CD4-positive, alpha-beta T cell treated with Interleukin-17A for 1 hour (primary cell): ENCODE measurements at regions not wholly inside any gene's neighbourhood (a gene's known extent, or its start where the extent isn't known, plus 50 kb on each side); places are given as distances from the start of the nearest gene placed in this dataset.
"Not testable (repeated sequence)": the region's sequence is repeated elsewhere in the genome, so short reads cannot be mapped to it uniquely, and the experiment has no call there.

ENCODE experiments used
- DNase-seq: peaks from one replicate; pipeline ENCODE4 v3.0.0-alpha.2; 2020

DNA sequence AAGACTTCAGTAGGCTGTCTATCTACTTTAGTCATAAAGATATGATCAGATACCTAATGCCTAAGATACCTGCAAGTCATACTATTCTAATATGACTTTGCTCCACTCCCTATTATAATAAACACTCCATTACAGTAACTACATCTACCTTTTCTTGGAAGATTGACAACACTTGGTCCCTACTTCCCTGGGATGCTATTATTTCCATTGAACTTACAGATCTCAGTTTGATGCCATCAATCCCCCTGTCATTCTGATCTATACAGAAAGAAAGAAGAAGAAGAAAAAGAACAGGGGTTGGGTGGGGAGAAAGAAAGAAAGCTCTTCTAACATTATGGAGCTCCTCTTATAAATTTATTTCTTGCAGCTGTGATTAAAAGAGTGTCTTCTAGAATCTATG lies 889.1 kb upstream of the NRXN1 start:
- DNase-seq, result no peak

- no peak for DNase-seq
Measured at GRCh38 chr2:51920509-51920908, 888.6 kb upstream of the NRXN1 start.

GRCh38 chr2:51919395-51919794 lies 887.5 kb upstream of the NRXN1 start:
- no peak for DNase-seq

GRCh38 chr2:51918113-51918512 lies 886.2 kb upstream of the NRXN1 start:
- DNase-seq, result no peak

- no peak for DNase-seq
Measured at GRCh38 chr2:51903728-51904127, 871.8 kb upstream of the NRXN1 start.

DNA sequence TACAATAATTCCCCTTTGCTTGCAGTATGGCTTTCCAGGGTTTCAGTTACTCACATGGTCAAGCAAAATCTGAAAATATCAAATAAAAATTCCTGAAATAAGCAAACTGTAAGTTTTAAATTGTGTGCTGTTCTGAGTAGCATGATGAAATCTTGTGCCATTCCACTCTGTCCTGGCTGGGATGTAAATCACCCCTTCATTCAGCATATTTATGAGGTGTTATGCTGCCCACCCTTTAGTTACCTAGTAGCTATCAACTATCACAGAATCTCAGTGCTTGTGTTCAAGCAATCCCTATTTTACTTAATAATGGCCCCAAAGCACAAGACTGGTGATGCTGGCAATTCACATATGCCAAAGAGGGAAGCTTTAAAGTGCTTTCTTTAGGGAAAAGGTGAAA lies 867.7 kb upstream of the NRXN1 start:
- DNase-seq, result no peak

GRCh38 chr2:51894584-51894983 lies 862.7 kb upstream of the NRXN1 start:
- DNase-seq, result not testable (repeated sequence)

- DNase-seq, result no peak
Measured at GRCh38 chr2:51888120-51888519, 856.2 kb upstream of the NRXN1 start.

DNA sequence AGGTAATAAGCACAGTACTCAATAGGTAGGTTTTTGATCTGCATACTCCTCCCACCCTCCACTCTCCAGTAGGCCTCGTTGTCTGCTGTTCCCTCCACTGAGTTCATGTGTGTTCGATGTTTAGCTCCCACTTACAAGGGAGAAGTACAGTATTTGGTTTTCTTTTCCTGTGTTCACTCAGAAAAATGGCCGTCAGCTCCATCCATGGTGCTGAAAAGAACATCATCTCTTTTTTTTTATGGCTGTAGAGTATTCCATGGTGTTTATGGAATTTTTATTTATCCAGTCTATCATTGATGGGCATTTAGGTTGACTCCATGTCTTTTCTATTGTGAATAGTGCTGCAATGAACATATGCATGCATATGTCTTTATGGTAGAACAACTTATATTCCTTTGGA lies 849.7 kb upstream of the NRXN1 start:
- no peak for DNase-seq

DNA sequence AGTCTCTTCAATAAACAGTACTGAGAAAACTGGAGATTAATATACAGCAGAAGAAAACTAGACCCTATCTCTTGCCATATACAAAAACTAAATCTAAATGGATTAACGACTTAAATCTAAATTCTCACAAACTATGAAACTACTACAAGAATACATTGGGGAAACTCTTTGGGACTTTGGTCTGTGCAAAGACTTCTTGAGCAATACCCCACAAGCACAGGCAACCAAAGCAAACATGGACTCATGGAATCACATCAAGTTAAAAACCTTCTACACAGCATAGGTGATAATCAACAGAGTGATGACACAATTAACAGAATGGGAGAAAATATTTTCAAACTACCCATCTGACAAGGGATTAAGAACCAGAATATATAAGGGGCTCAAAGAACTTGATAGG lies 848.2 kb upstream of the NRXN1 start:
- DNase-seq, result no peak

GRCh38 chr2:51866361-51866760 lies 834.4 kb upstream of the NRXN1 start:
- DNase-seq, result no peak

GRCh38 chr2:51859260-51859659 lies 827.3 kb upstream of the NRXN1 start:
- no peak for DNase-seq

- no peak for DNase-seq
Measured at GRCh38 chr2:51855683-51856082, 823.8 kb upstream of the NRXN1 start.

DNA sequence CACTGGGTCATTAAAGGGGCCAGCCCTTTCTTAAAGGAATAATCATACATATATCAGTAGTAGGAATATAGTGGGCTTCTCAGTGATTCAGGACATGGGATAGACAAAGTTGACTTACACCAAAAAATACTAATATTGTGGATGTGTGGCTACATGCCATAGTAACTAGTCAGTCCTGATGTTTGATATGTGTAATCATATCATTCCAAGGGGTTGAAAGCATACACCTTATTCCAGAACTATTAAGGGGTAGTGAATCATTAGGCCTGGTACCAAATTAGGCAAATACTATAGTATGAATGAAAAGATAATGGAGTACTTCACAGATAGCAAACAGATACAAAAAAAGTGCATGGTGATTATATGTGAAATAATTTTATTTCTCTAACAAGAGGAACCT lies 814.9 kb upstream of the NRXN1 start:
- DNase-seq, result no peak

DNA sequence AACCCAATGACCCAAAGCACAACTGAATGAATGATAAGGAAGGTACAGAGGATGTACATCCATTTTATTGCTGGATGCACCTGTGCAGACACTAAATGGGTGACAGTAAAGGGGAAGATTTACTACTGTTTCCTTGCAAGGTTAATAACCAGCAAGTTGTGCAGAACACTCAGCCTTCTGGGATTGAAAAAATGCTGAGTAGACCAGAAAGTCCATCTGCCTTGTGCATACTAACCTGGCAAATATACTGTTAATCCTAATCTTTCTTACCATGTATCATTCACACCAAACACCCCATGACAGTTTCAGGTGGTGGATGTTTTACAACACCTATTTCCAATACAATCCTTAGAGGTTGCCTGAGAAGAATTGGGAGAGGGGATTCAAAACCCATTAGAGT lies 814.1 kb upstream of the NRXN1 start:
- DNase-seq, result no peak

- no peak for DNase-seq
Measured at GRCh38 chr2:51844596-51844995, 812.7 kb upstream of the NRXN1 start.

- DNase-seq, result no peak
Measured at GRCh38 chr2:51829477-51829876, 797.5 kb upstream of the NRXN1 start.

DNA sequence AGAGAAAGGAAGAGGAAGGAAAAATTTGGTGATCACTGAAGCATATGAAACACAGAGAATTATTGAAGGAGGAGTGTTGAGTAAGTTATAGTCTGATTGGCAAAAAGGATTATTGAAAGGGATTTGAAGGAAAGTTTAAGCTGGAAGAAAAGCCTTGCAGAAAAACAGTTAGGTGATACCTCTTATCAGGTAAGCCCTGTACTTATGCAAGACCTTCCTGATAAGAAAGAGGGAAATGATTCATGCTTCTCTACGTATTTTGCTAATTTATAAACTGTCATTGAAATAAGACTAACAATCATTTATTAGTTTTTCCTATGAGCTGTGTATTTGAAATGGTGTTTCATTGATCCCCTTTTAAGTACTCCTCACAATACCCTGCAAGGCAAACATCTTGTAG lies 793.9 kb upstream of the NRXN1 start:
- DNase-seq, result no peak

- no peak for DNase-seq
Measured at GRCh38 chr2:51813247-51813646, 781.3 kb upstream of the NRXN1 start.

DNA sequence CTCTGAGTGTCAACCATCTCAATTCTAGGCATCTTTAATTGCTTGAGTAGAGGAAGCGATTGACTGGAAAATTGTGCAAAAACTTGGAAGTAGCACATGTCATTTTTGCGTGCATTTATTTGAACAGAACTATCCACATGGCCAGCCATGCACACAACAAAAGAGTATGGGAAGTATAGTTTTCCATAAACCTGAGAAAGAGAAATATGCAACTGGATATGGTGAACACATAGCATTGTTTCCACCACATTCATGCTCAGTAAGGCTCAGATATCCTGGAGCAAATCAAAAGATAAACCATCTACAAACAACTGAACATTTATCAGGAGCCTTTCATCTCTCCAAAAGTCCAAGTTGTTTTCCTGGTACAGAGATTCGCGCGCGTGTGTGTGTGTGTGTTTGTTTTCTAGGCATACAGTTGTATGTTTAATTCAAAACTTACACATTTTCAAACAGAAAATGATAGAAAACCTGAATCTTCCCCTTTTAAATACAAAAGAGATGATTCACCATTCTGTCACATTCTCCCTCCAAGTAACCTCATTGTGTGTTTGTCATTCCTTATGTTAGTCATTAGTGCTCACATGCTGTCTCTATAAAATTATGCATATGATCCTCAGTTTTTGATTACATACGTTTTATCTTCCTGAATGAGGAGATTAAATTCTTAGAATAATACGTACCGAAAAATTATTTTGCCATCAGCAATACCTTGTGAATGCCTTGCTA lies 780.4 kb upstream of the NRXN1 start:
- no peak for DNase-seq

- no peak for DNase-seq
Measured at GRCh38 chr2:51810197-51810596, 778.3 kb upstream of the NRXN1 start.

- DNase-seq, result no peak
Measured at GRCh38 chr2:51807229-51807628, 775.3 kb upstream of the NRXN1 start.

- DNase-seq, result no peak
Measured at GRCh38 chr2:51795248-51795888, 763.4 kb upstream of the NRXN1 start.

DNA sequence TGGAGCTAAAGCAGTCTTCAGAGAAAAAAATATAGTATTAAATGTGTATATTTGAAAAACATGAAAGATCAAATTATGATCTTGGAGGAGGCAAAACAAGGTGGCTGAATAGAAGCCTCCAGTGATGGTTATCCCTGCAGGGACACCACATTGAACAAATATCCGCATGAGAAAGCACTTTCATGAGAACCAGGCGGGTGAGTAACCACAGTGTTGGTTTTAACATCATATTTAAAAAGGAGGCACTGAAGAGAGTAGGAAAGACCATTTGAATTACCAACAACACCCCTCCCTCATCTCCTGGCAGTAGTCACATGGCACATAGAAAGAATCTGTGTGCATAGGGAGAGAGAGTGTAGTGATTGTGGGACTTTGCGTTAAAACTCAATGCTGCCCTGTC lies 759.6 kb upstream of the NRXN1 start:
- DNase-seq, result no peak

DNA sequence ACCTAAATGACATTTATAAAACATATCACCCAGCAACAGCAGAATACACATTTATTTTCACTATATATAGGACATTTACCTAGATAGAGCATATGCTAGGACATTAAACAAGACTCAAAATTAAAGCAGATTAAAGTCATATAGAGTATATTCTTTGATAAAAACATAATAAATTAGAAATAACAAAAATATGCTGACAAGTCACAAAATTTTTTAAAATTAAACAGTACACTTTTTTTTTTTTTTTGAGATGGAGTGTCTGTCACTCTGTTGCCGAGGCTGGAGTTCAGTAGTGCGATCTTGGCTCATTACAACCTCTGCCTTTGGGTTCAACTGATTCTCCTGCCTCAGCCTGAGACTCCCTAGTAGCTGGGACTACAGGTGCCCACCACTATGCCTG lies 758.9 kb upstream of the NRXN1 start:
- no peak for DNase-seq
